GM18505 (cell line): ENCODE measurements at regions not wholly inside any gene's neighbourhood (a gene's known extent, or its start where the extent isn't known, plus 50 kb on each side); places are given as distances from the start of the nearest gene placed in this dataset.
"Not testable (repeated sequence)": the region's sequence is repeated elsewhere in the genome, so short reads cannot be mapped to it uniquely, and the experiment has no call there.

Experiments used
- ATAC-seq: cut with Tn5 transposase; IDR thresholded peaks from one replicate; pipeline ENCODE4 v1.9.1; 2021; ENCODE audit not compliant: unreplicated experiment
- POLR2A ChIP-seq: IDR thresholded peaks from 4 replicates; pipeline ENCODE4 v1.6.1; 2011; ENCODE audit warnings: borderline replicate concordance; ENCODE audit not compliant: insufficient read depth, insufficient read length; ENCODE audit errors: extremely low read depth

DNA sequence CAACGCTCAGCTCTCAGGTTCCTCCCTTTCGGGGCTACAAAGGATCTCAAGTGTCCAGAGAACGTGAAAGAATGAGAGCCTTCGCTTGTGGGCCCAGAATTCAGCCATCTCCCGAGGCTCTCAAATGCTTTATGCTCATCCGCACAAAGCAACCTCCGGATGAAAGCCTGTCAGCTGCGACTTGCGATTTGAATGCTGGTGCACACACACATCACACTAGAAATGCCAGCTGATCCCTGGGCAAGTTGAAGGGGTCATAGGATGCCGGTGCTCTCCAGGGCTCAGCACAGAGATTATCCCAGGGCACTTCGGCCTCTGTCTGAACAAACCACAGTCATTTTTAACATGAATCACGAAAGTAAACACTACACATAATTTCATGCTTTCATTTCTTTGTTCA lies 141.8 kb upstream of the MYT1L start:
- ATAC-seq: no peak
- TF ChIP-seq POLR2A: no peak

DNA sequence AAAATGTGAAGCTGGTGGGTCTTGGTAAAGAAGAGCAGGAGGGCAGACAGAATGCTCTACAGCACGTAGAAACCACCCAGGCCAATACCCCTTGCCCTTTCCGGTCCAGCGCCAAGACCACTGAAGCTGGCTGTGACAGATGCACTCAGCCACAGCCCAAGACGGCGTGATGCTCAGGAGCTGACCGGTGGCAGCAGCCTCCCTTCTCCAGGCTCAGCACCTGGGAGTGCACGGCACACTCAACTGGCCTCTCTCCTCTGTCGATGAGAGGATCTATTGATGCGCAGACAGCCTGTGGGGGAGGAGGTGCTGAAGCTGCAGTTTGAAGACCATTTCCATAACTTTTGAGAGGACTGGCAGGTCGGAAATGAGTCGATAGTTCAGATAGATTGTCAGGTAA lies 141.0 kb upstream of the MYT1L start:
- no peak for ATAC-seq
- TF ChIP-seq POLR2A: no peak

DNA sequence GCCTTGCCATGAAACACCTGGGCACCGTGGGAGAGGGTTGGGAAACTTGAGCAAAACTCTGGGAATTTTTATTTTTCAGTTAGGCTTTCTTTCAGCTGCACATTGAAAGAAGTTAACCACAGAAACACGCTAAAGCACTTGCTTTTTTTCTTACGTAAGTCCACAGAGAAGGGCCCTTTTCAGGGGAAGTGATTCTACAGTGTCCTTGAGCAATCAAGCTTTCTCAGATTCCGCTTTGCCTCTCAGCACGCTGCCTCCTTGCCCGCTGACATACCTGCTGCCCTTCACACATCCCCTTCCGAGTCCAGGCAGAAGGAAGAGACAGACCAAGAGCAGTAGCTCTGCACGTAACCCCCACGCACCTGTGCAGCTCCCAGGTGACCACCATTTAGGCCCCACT lies 135.5 kb upstream of the MYT1L start:
- TF ChIP-seq POLR2A: no peak
- ATAC-seq: no peak

DNA sequence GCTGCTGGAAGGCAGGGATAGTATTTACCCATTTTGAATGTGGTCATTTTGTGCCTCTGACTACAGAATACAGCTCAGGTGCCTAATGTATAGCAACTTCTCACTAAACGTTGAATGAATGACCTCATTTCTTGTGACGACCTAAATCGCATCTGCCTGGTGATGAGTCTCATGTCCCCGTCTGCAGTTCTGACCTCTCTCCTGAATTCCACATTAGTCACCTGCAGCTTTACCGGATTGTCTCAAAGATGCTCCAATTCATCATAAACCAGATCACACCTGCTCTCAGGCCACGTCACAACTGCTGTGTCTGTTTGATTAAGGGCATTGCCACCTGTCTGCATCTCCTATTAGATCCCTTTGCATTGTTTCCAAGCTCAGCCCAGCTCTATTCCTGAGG lies 133.6 kb upstream of the MYT1L start:
- no peak for ATAC-seq
- TF ChIP-seq POLR2A: no peak

DNA sequence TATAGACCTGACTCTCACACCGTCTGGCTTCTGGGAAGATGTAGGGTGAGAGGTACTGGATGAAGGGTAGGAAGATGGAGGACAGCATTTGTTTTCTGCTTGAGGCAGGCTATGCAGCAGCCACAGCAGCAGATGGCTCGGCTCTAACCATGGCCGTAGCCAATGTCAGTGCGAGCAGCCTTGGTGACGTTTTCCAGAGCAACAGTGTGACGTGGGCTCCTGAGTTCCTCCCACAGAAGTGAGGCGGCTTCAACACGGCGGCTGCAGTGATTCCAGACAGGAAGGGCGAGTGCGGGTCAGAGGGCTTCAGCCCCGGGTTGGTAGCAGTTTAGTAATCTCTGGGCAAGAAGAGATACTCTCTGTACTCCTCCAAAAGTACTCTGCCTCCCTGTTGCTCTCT lies 133.0 kb upstream of the MYT1L start:
- TF ChIP-seq POLR2A: no peak
- ATAC-seq: no peak

DNA sequence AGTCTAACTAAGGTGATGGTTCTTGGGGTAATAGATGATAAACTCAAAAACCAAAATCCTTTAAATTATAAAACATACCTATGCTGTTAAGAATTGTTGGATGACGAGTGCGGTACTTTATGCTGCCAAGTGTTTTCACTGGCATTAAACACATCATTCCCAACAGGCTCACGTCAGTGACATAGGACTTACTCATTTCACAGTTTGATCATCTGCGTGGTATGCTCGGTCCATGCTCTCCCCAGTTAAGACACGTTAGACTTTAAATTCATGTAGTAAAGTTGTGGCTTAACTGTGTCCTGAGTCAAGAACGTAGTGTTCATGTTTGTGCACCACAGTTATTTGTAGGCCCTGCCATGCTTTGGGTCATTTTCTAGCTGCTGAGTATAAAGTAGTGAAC lies 125.6 kb upstream of the MYT1L start:
- ATAC-seq: no peak
- no peak for TF ChIP-seq POLR2A

DNA sequence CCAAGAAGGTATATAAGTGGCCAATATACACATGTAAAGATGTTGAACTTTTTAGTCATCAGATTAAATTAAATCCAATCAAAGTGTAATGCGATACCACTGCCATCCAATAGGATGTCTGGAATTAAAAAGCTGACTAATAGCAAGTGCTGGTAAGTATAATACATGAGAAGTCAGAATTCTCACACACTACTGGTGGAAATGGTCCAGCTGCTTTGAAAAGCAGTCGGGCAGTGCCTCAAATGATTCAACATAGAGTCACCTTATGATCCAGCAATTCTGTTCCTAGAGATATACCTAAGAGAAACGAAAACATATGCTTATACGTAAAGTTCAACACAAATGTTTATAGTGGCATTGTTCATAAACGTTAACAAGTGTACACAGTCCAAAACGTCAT lies 124.1 kb upstream of the MYT1L start:
- no peak for TF ChIP-seq POLR2A
- ATAC-seq: no peak

DNA sequence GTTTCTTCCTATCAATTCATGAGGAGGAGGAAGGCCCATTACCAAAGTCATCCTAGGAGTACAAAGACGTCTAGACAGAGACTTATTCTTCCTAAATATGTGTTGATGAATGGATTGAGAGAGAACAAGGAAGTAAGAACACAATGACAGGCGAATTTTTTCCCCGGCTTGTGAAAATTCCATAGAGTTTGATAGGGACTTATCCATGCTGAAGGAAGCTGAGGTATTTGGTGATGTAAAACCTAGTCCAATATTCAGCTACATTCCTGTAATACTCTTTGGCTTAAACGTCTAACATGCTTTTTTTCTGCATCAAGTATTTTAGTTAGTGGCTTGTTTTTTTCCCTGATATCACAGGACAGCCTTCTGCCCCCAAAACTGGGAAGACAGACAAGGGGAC lies 121.9 kb upstream of the MYT1L start:
- no peak for TF ChIP-seq POLR2A
- no peak for ATAC-seq

DNA sequence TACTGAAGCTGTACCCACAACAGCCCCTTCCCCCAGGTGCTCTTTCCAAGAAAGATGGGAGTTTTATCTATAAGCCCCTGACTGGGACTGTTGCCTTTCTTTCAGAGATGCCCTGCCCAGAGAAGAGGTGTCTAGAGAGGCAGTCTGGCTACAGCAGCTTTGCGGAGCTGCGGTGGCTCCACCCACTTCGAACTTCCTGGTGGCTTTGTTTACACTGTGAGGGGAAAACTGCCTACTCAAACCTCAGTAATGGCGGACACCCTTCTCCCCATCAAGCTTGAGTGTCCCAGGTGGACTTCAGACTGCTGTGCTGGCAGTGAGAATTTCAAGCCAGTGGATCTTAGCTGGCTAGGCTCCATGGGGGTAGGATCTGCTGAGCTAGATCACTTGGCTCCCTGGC lies 120.2 kb upstream of the MYT1L start:
- ATAC-seq: not testable (repeated sequence)

DNA sequence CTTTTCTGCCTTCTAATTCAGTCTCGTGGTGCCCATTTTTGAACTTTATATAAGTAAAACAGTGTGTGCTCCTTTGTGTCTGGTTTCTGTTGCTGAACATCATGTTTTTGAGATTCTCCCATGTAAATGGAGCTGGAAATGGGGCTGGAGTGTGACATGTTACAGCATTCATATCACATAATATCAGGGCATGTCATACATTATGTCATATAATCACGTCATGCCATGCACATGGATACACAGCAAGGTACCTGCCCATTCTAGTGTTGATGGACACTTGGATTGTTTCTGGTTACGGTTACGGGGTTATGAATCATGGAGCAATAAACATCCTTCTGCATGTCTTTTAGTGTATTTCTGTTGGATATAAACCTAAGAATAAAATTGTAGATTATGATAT lies 117.1 kb upstream of the MYT1L start:
- ATAC-seq: no peak
- TF ChIP-seq POLR2A: no peak

DNA sequence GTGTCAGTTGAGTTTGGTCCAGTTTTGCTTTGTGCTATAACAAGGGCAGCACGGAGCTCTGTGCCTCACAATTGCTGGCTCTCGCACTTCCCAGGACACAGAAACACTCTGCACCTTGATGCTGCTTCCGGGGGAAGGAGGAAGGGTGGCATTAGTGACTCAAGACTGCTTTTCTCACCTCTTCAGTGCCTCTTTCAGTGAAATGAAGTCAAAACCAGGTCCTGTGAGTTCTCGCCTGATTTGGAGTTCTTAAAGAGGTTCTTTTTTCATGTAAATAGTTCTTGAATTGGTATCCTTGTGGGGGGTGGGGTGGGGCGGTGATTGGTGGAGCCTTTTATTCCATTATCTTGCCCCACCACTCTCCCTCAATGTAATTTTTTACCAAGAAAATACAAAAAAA lies 91.5 kb upstream of the MYT1L start:
- ATAC-seq: no peak
- no peak for TF ChIP-seq POLR2A

DNA sequence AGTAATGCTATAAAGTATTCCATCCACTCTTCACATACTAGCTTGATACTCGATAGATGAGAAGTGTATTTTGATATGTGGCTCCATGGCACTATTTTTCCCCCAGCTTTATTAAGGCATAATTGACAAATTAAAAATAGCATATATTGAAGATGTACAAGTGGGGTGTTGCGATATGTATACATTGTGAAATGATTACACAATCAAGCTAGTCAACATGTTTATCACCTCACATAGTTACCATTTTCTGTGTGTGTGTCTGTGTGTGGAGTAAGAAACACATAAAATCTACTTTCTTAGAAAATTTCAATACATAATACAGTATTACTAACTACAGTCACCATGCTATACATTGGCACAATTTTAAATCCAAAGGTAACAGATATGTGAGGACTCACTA lies 82.5 kb upstream of the MYT1L start:
- no peak for TF ChIP-seq POLR2A
- ATAC-seq: no peak

DNA sequence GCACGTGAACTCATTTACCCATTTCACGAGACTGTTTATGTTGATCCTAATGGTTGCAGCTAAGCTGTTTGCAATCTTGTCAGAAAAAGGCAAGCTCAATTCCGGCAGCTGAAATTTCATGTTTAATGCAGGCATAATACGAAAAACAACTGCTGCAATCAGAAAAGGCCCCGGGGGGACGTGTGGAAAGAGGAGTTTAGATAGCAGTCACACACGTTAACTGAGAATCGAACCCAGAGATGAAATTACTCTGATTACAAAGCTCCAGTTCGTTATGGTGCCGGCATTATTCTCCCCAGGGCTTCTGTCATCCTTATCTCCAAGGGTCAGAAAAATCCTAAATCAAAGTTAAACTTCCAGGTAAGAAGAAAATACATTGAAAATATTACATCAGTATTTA lies 79.9 kb upstream of the MYT1L start:
- no peak for ATAC-seq
- TF ChIP-seq POLR2A: no peak

DNA sequence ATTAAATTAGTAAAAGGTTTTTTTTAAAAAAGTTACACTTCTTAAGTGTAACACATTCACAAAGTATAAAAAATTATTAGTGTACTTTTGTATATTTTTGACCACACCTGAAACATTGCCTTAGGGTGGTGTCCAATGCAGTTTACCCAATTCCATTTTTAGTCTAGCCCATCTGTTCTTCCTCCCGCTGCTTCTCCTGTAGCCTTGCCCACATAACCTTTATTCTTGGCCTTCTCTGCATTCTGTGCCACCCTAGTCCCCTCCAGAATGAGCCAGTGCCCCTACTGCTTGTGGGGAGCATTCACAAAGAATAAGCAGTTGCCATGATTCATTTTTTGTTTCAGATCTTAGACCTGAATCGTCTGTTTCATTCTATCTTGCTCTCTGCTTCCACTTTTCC lies 78.4 kb upstream of the MYT1L start:
- no peak for ATAC-seq
- no peak for TF ChIP-seq POLR2A

DNA sequence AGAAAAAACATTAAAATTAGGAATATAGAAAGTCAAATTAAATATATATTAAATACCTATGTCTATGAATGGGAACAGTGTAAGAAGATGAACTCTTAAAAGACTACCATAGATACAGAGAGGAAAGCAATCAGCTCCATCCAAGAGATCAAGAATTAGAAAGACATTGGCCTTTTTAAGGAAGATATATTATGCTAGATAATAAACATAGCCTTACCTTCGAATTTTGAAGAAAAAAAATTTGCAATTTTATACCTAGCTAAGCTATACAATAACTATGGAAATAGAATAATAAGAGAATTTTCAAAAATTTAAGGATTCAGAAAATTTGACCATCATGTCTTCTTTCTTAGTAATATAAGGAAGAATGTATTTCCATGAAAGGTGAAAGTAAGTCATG lies 74.7 kb upstream of the MYT1L start:
- no peak for TF ChIP-seq POLR2A

More for the DNA sequence above, 74.7 kb upstream of the MYT1L start:
- ATAC-seq: no peak
